ENCODE measurements at regions not wholly inside any gene's neighbourhood (a gene's known extent, or its start where the extent isn't known, plus 50 kb on each side); places are given as distances from the start of the nearest gene placed in this dataset.
A peak's percentile ranks its signal among the peaks of the same experiment; 100 is the strongest.

- DNase-seq (ENCODE audit: low read depth in 2 of 2): no peak
Measured at GRCh38 chr7:4612939-4613841, 68.9 kb upstream of the FOXK1 start.

- DNase-seq (ENCODE audit: low read depth in 2 of 2): peak in 1 of 2 experiments; percentile 58
Measured at GRCh38 chr7:4613846-4614548, 68.1 kb upstream of the FOXK1 start.

GRCh38 chr7:4616116-4616515, 66.0 kb upstream of the FOXK1 start:
- no peak for DNase-seq (ENCODE audit: low read depth in 2 of 2)

GRCh38 chr7:4621396-4621795, 60.7 kb upstream of the FOXK1 start:
- no peak for DNase-seq (ENCODE audit: low read depth in 2 of 2)

GRCh38 chr7:4626318-4626845, 55.7 kb upstream of the FOXK1 start:
- no peak for DNase-seq (ENCODE audit: low read depth in 2 of 2)

- DNase-seq (ENCODE audit: low read depth in 2 of 2): no peak
Measured at GRCh38 chr7:4629287-4629895, 52.7 kb upstream of the FOXK1 start.

GRCh38 chr7:4631380-4632179, 50.5 kb upstream of the FOXK1 start:
- peak; percentile 85 for DNase-seq (ENCODE audit: low read depth in 2 of 2)

Measured in fibroblast of skin of left quadriceps (primary cell).